Heart left ventricle (tissue), 16 donors: ENCODE measurements at regions not wholly inside any gene's neighbourhood (a gene's known extent, or its start where the extent isn't known, plus 50 kb on each side); places are given as distances from the start of the nearest gene placed in this dataset.

Experiments used
- ATAC-seq, 4 donors: fragments of 200-7000 bp; cut with Tn5 transposase; one replicate each; pipeline ENCODE4 v1.9.1; 2020 to 2022; ENCODE audit warnings: moderate library complexity in 4 of 4, mild to moderate bottlenecking in 3 of 4, moderate number of reproducible peaks in 1 of 4
- DNase-seq, 5 donors: peaks; one replicate each; pipeline ENCODE4 v3.0.0-alpha.2; 2020
- H3K27ac ChIP-seq, 12 donors: fragments of 200-600 bp; sonication (generic) in 4 of 12; one replicate each; pipeline versions ENCODE4 v1.5.0 to v1.8.0; 2016 to 2022; ENCODE audit warnings: mild to moderate bottlenecking in 2 of 12
- H3K27me3 ChIP-seq, 9 donors: fragments of 200-600 bp; sonication (generic) in 2 of 9; one replicate each; pipeline versions ENCODE4 v1.5.1 to v1.8.0; 2016 to 2022; ENCODE audit warnings: mild to moderate bottlenecking in 3 of 9
- H3K36me3 ChIP-seq, 9 donors: fragments of 200-600 bp; sonication (generic) in 2 of 9; one replicate each; pipeline versions ENCODE4 v1.5.0 to v1.8.0; 2018 to 2022; ENCODE audit warnings: mild to moderate bottlenecking in 2 of 9
- H3K4me1 ChIP-seq, 12 donors: fragments of 200-600 bp; sonication (generic) in 4 of 12; one replicate each; pipeline versions ENCODE4 v1.5.0 to v1.8.0; 2016 to 2022; ENCODE audit warnings: mild to moderate bottlenecking in 3 of 12
- H3K4me3 ChIP-seq, 12 donors: fragments of 200-600 bp; sonication (generic) in 4 of 12; one replicate each; pipeline versions ENCODE4 v1.5.0 to v1.8.0; 2017 to 2022; ENCODE audit warnings: mild to moderate bottlenecking in 9 of 12, moderate library complexity in 4 of 12
- H3K9me3 ChIP-seq, 12 donors: fragments of 200-600 bp; sonication (generic) in 4 of 12; one replicate each; pipeline versions ENCODE4 v1.5.0 to v1.8.0; 2016 to 2022; ENCODE audit warnings: mild to moderate bottlenecking in 1 of 12
- POLR2A ChIP-seq, 2 donors: fragments of 450-650 bp; IDR thresholded peaks; one replicate each; pipeline ENCODE4 v1.6.1; 2017; ENCODE audit warnings: antibody characterized with exemption in 2 of 2, mild to moderate bottlenecking in 2 of 2, moderate library complexity in 2 of 2
- WGBS, 4 donors: extraction: QIAGEN DNeasy Blood & Tissue Kit in 2 of 4; methylation state at CpG; one replicate each; pipeline versions ENCODE4 v1.1.5 to v1.1.7; 2013 to 2018; 5-methylcytosine and 5-hydroxymethylcytosine counted together
- intact Hi-C, 10 donors: fragments of 100-400 bp; cut with DNase I; formaldehyde crosslinking; loops; one replicate each; pipeline versions ENCODE4 v1.11.1 to v1.14.2; 2022
- TF ChIP-seq, protein P1 (sequence below), 12 donors: fragments of 200-600 bp; sonication (generic) in 4 of 12; IDR thresholded peaks; one replicate each; pipeline versions ENCODE4 v1.5.0 to v1.8.0; 2018 to 2022; ENCODE audit warnings: antibody characterized with exemption in 12 of 12, mild to moderate bottlenecking in 5 of 12
- donor health status: ischemic (EF 13 %, LVEDD 7.1; RV severe dilation, severe dysfunction).
- donor health status: healthy with polysubstance abuse.
- donor health status: DM: no; HTN: yes; CAD: no.
- donor health status: DM: no; HTN: no; CAD: no.
- donor health status: ischemic (EF 25% LVEDD 6.9; RV normal size, moderate dysfunction).
- donor health status: ischemic (EF 25% LVEDD 5.7; RV mildly dilated, moderate dysfunction).
- donor health status: healthy.
- donor health status: DM: yes; HTN: yes; CAD: no.
- donor health status: ischemic (EF 35%, LVEDD 5.7; RV mildly dilated, moderate dysfunction).
- donor health status: nonischemic (EF 11% LVEDD 7.7; RV severe dilation, severe dysfunction).
- donor health status: DM: yes; HTN: yes; CAD: no.
- donor health status: PGD.
- donor health status: ischemic (EF 29% LVEDD 5.4; RV normal size, mild dysfunction).
- donor health status: nonischemic (EF 23%, LVEDD 6.1; RV moderate dilation, normal function).

DNA sequence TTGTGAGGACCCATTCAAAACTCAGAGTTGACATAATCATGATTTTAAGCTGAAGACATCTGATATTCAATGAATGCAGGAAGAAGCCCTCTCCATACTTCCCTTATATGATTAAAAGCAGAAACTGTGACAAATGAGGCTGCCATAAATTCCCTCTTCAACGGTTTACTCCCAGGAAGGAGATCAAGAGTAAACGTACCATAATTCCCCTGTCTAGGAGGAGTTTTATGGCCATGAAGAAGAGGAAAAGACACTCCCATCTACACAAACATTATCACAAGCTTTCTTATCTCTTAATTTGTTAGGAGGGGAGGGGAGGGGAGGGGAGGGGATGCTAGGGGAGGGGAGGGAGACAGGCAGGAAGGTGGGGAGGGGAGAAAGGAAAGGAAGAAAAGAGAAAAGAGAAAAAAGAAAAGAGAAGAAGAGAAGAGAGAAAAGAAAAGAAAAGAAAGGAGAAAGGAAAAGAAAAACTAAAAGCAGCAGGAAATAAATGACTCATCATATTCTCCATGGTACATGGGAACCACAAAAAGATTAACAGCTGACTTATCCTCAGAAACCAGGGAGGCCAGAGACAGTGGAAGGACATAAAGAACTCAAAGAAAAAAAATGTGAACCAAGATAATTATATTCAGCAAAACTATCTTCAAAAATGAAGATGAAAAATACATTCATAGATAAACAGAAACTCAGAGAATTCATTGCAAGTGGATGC, 121.6 kb downstream of the ALOX5 start:
- no peak for TF ChIP-seq POLR2A (IDR thresholded peaks at IDR 0.05)
- TF ChIP-seq, protein P1, sequence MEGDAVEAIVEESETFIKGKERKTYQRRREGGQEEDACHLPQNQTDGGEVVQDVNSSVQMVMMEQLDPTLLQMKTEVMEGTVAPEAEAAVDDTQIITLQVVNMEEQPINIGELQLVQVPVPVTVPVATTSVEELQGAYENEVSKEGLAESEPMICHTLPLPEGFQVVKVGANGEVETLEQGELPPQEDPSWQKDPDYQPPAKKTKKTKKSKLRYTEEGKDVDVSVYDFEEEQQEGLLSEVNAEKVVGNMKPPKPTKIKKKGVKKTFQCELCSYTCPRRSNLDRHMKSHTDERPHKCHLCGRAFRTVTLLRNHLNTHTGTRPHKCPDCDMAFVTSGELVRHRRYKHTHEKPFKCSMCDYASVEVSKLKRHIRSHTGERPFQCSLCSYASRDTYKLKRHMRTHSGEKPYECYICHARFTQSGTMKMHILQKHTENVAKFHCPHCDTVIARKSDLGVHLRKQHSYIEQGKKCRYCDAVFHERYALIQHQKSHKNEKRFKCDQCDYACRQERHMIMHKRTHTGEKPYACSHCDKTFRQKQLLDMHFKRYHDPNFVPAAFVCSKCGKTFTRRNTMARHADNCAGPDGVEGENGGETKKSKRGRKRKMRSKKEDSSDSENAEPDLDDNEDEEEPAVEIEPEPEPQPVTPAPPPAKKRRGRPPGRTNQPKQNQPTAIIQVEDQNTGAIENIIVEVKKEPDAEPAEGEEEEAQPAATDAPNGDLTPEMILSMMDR (IDR thresholded peaks at IDR 0.05): no peak
- H3K9me3 ChIP-seq: peaks cover 0 to 33% (median 9%) of the 10 kb centered on the region in 12 donors
- 82 to 88% (median 85%) methylated on average over 2 of the region's 2 CpGs for WGBS, 4 donors
- intact Hi-C loops: no loop called here
- H3K27me3 ChIP-seq: no peaks in the 10 kb centered on the region
- ATAC-seq: no peak
- H3K27ac ChIP-seq: no peak overlapping the region
- no peak overlapping the region for H3K4me3 ChIP-seq
- H3K36me3 ChIP-seq: no peaks in the 10 kb centered on the region
- no peak for DNase-seq
- H3K4me1 ChIP-seq: peaks cover 0 to 3% (median 0%) of the 10 kb centered on the region in 12 donors
